ENCODE measurements at regions not wholly inside any gene's neighbourhood (a gene's known extent, or its start where the extent isn't known, plus 50 kb on each side); places are given as distances from the start of the nearest gene placed in this dataset.

DNA sequence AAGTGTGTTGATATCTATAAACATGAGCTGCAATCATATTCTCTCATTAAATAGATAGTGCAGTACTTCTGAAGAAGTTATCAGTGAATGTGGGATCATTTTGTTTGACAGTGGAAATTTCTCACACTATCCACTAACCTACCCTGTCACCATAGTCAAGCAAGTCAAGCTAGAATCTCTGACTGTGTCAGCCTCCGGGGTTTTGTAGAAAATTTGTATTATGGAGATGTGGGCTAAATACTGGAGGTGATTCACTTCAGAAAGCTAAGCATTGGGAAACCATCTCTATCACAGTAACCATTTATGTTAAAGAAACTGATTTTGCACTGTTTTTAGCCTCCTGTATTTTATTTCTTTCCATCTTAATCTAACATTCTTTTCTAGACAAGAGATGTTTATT, 126.6 kb upstream of the CREB1 start:
- no peak overlapping the region for H3K4me3 ChIP-seq
- intact Hi-C loops (cut with DNase I; ENCODE audit: low total_unique reads) = no loop called here
- no peaks in the 10 kb centered on the region for H3K27me3 ChIP-seq
- 67 to 83% methylated on average over 1 of the region's 1 CpG for WGBS, 2 donors
- H3K27ac ChIP-seq = no peak overlapping the region
- H3K36me3 ChIP-seq (ENCODE audit: low read depth, missing control alignments) = no peaks in the 10 kb centered on the region
- TF ChIP-seq, protein P1, sequence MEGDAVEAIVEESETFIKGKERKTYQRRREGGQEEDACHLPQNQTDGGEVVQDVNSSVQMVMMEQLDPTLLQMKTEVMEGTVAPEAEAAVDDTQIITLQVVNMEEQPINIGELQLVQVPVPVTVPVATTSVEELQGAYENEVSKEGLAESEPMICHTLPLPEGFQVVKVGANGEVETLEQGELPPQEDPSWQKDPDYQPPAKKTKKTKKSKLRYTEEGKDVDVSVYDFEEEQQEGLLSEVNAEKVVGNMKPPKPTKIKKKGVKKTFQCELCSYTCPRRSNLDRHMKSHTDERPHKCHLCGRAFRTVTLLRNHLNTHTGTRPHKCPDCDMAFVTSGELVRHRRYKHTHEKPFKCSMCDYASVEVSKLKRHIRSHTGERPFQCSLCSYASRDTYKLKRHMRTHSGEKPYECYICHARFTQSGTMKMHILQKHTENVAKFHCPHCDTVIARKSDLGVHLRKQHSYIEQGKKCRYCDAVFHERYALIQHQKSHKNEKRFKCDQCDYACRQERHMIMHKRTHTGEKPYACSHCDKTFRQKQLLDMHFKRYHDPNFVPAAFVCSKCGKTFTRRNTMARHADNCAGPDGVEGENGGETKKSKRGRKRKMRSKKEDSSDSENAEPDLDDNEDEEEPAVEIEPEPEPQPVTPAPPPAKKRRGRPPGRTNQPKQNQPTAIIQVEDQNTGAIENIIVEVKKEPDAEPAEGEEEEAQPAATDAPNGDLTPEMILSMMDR (IDR thresholded peaks at IDR 0.05) = no peak
- TF ChIP-seq POLR2A (IDR thresholded peaks at IDR 0.05) = no peak
- no peaks in the 10 kb centered on the region for H3K9me3 ChIP-seq
- no peak for DNase-seq
- H3K4me1 ChIP-seq = peaks cover 5% of the 10 kb centered on the region

DNA sequence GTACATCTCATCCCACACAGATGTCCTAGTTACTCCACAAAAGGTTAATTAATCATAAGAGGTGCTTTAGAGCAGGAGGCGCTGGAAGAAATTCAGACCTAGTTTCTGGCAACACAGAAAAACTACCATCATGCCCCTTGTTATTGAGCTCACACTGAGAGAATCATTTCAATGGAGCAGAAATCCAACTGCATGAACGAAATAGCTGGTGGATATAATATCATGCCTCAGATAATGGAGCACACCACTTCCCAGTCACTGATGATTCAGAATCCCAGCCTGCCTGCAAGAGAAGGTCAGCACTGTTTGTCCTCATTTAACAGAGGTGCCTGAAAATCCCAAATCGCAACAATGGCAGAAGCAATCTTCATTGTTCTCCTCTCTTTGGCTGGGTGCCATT, 125.8 kb upstream of the CREB1 start:
- H3K4me1 ChIP-seq = peaks cover 5% of the 10 kb centered on the region
- intact Hi-C loops (cut with DNase I; ENCODE audit: low total_unique reads) = no loop called here
- no peak overlapping the region for H3K27ac ChIP-seq
- 38 to 42% methylated on average over 3 of the region's 3 CpGs for WGBS, 2 donors
- no peaks in the 10 kb centered on the region for H3K9me3 ChIP-seq
- TF ChIP-seq, protein P1 (IDR thresholded peaks at IDR 0.05) = no peak
- no peak for TF ChIP-seq POLR2A (IDR thresholded peaks at IDR 0.05)
- DNase-seq = no peak
- H3K36me3 ChIP-seq (ENCODE audit: low read depth, missing control alignments) = no peaks in the 10 kb centered on the region
- H3K27me3 ChIP-seq = no peaks in the 10 kb centered on the region
- no peak overlapping the region for H3K4me3 ChIP-seq

DNA sequence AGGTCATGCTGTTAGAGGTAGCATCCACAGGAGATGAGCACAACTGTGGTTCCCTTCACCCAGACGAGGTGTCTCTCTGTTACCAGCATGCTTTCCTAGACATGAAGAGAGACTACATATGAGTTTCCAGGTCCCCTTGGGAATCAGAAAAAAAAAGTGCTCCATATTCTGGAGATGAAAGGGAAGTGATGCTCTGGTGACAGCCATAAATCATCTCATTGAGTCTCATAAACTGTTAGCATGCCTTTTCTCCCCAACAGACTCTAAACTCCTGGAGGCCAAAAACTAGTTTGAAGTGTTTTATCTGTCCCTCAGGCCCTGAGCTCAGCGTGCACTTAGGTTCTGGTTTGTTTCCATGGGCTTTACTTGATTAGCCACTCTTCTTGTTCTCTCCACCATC, 124.6 kb upstream of the CREB1 start:
- Histone ChIP-seq H3K4me1 (peaks cover 5% of the 10 kb centered on the region), H3K27ac (no peak overlapping the region), H3K9me3 (no peaks in the 10 kb centered on the region), H3K36me3 (ENCODE audit: low read depth, missing control alignments) (no peaks in the 10 kb centered on the region), H3K27me3 (no peaks in the 10 kb centered on the region), H3K4me3 (no peak overlapping the region)
- intact Hi-C loops (cut with DNase I; ENCODE audit: low total_unique reads) = no loop called here
- WGBS, 2 donors = 79 to 85% methylated on average over 2 of the region's 2 CpGs
- DNase-seq = no peak
- TF ChIP-seq, protein P1 (IDR thresholded peaks at IDR 0.05) = no peak
- no peak for TF ChIP-seq POLR2A (IDR thresholded peaks at IDR 0.05)

DNA sequence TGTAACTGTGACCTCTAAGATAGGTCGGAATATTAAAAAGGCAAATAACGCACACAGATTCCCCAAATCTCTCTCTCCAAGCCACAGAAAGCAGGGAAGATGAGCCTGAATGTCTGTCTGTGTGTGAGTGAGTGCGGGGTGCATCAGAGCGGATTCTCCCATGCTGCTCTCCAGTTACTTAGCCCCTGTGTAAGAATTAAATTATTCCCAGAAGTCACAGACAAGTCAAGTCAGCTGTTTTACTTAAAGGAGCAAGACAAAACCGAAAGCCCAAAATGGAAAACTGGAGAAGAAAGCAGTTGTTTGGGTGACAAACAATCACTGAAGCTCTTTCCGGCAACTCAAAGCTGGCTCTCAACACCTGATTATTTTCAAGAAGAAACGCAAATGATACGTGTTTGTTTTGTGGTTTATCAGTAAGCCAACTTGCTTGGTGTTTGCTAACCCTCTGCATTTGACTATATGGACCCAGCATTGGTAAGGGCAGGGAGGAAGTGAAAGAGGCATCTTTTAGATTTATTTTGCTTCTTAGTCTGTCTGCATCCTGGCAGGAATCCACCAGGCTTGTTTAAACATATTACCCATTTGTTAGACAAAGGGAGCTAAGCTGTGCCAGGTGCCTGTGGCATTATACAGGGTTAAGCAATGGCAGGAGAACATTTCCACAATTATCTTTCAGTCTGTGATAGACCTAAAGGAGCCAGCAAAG, 121.5 kb upstream of the CREB1 start:
- TF ChIP-seq, protein P1 (IDR thresholded peaks at IDR 0.05) = no peak
- no peak for TF ChIP-seq POLR2A (IDR thresholded peaks at IDR 0.05)
- DNase-seq = no peak
- H3K4me3 ChIP-seq = no peak overlapping the region
- peaks cover 5% of the 10 kb centered on the region for H3K4me1 ChIP-seq
- H3K27ac ChIP-seq = no peak overlapping the region
- H3K9me3 ChIP-seq = no peaks in the 10 kb centered on the region
- intact Hi-C loops (cut with DNase I; ENCODE audit: low total_unique reads) = no loop called here
- no peaks in the 10 kb centered on the region for H3K36me3 ChIP-seq (ENCODE audit: low read depth, missing control alignments)
- WGBS, 2 donors = 86 to 88% methylated on average over 8 of the region's 8 CpGs
- no peaks in the 10 kb centered on the region for H3K27me3 ChIP-seq

DNA sequence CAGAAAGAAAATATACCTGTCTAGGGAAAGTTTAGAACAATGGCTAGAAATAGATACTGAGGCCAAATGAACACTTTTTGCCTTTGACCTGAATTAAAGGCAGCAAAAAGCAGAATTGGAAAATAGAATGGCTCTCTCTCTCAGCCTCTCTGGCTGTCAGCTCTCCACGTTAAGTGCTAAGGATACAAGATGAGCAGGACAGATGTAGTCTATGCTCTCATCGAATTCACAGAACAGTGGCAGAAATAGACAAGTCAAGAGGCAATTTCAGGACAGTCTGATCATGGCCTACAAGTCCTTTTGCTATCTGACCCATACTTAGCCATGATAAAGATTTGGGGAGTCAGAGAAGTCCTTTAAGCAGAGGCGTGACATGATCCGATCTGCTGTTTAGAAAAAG, 120.2 kb upstream of the CREB1 start:
- TF ChIP-seq, protein P1 (IDR thresholded peaks at IDR 0.05) = no peak
- TF ChIP-seq POLR2A (IDR thresholded peaks at IDR 0.05) = no peak
- 59 to 63% methylated on average over 4 of the region's 4 CpGs for WGBS, 2 donors
- no peaks in the 10 kb centered on the region for H3K9me3 ChIP-seq
- no peaks in the 10 kb centered on the region for H3K27me3 ChIP-seq
- intact Hi-C loops (cut with DNase I; ENCODE audit: low total_unique reads) = no loop called here
- H3K4me1 ChIP-seq = peaks cover 5% of the 10 kb centered on the region
- H3K27ac ChIP-seq = no peak overlapping the region
- H3K36me3 ChIP-seq (ENCODE audit: low read depth, missing control alignments) = no peaks in the 10 kb centered on the region
- no peak overlapping the region for H3K4me3 ChIP-seq
- DNase-seq = no peak
